ENCODE measurements at regions not wholly inside any gene's neighbourhood (a gene's known extent, or its start where the extent isn't known, plus 50 kb on each side); places are given as distances from the start of the nearest gene placed in this dataset.

DNA sequence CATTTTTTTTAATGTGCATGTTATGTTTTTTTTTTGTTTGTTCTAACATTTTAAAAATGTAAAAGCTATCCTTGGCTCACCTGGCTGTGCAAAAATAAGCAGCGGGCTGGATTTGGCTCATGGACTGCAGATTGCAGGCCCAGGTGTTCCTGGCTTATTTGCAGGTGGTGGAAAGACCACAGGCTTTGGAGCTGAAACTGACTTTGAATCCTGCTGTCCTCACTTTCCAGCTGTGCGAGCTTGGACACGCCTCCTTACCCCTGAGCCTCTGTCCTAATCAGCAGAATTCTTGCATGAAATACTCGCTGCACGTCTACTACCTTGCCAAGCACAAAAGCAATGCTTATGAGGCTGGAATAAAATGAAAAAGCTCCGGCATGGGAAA, 188.7 kb upstream of the TPM1 start:
- WGBS: 83% methylated on average over 6 of the region's 6 CpGs
- no peaks in the 10 kb centered on the region for H3K36me3 ChIP-seq (ENCODE audit: control insufficient read depth in 4 of 4, insufficient read depth in 3 of 4, low read depth in 1 of 4, low read length in 3 of 4)
- H3K9ac ChIP-seq (ENCODE audit: low read depth in 1 of 2, low read length in 2 of 2): no peak overlapping the region
- peaks cover 6 to 19% (median 9%) of the 10 kb centered on the region in 4 donors for H3K4me1 ChIP-seq (ENCODE audit: control insufficient read depth in 4 of 4, insufficient read depth in 4 of 4, low read length in 3 of 4)
- no peaks in the 10 kb centered on the region for H3K27me3 ChIP-seq (ENCODE audit: control insufficient read depth in 4 of 4, insufficient read depth in 4 of 4, low read length in 3 of 4)
- DNase-seq (ENCODE audit: low spot score): no peak
- peak overlapping the region; percentile 53 to 85 for H3K27ac ChIP-seq (ENCODE audit: low read depth in 1 of 2, low read length in 2 of 2)
- TF ChIP-seq RXRA (IDR thresholded peaks at IDR 0.05): no peak
- no peak for TF ChIP-seq EGR1 (IDR thresholded peaks at IDR 0.05; ENCODE audit: low read depth in 2 of 2)
- no peaks in the 10 kb centered on the region for H3K9me3 ChIP-seq (ENCODE audit: control insufficient read depth in 4 of 4, low read length in 3 of 4)
- no peak overlapping the region for H3K4me3 ChIP-seq (ENCODE audit: low read depth in 1 of 3, low read length in 3 of 3)

DNA sequence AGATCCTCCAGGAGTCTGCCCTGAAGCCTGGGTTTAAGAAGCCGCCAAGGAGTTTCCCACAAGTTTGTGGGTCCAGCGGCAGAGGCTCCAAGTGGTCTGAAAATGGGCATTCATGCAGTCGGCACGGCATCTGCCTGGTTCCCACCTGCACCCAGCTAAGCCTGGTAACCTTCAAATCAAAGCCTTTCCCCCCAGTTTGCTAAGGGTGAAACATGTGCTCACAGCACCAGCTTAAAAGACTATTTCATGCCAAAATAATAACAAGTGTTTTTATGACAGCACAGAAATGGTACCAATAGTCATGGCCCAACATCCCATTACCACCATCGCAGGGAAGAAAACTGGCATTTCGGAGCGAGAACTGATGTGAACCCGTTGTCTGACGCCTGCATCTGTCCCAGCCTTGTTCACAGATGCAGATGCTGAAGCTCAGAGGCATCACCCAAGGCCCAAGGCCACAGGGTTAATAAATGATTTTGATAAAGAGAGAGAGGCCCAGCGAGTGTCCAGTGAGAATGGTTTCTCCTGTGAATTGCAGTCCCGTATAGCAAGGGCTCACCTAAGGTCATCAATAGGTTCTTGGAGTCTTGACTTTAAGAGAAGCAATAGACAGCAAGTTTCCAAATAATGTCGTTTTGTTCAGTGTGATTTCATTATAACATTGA, 188.0 kb upstream of the TPM1 start:
- H3K4me3 ChIP-seq (ENCODE audit: low read depth in 1 of 3, low read length in 3 of 3): no peak overlapping the region
- no peak for DNase-seq (ENCODE audit: low spot score)
- no peaks in the 10 kb centered on the region for H3K9me3 ChIP-seq (ENCODE audit: control insufficient read depth in 4 of 4, low read length in 3 of 4)
- TF ChIP-seq, protein P1, sequence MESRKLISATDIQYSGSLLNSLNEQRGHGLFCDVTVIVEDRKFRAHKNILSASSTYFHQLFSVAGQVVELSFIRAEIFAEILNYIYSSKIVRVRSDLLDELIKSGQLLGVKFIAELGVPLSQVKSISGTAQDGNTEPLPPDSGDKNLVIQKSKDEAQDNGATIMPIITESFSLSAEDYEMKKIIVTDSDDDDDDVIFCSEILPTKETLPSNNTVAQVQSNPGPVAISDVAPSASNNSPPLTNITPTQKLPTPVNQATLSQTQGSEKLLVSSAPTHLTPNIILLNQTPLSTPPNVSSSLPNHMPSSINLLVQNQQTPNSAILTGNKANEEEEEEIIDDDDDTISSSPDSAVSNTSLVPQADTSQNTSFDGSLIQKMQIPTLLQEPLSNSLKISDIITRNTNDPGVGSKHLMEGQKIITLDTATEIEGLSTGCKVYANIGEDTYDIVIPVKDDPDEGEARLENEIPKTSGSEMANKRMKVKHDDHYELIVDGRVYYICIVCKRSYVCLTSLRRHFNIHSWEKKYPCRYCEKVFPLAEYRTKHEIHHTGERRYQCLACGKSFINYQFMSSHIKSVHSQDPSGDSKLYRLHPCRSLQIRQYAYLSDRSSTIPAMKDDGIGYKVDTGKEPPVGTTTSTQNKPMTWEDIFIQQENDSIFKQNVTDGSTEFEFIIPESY (IDR thresholded peaks at IDR 0.05): no peak
- TF ChIP-seq, protein P2, sequence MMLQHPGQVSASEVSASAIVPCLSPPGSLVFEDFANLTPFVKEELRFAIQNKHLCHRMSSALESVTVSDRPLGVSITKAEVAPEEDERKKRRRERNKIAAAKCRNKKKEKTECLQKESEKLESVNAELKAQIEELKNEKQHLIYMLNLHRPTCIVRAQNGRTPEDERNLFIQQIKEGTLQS (IDR thresholded peaks at IDR 0.05): no peak
- no peak for TF ChIP-seq HNF4G (IDR thresholded peaks at IDR 0.05)
- no peak for TF ChIP-seq YY1 (IDR thresholded peaks at IDR 0.05)
- TF ChIP-seq EGR1 (IDR thresholded peaks at IDR 0.05; ENCODE audit: low read depth in 2 of 2): no peak
- TF ChIP-seq GABPA (IDR thresholded peaks at IDR 0.05 in 1 of 2, conservative IDR thresholded peaks at IDR 0.05 in 1 of 2): no peak
- no peak for TF ChIP-seq RXRA (IDR thresholded peaks at IDR 0.05)
- no peak for TF ChIP-seq RAD21 (IDR thresholded peaks at IDR 0.05)
- TF ChIP-seq SP1 (IDR thresholded peaks at IDR 0.05): no peak
- no peak for TF ChIP-seq NR2F2 (IDR thresholded peaks at IDR 0.05)
- TF ChIP-seq, protein P3, sequence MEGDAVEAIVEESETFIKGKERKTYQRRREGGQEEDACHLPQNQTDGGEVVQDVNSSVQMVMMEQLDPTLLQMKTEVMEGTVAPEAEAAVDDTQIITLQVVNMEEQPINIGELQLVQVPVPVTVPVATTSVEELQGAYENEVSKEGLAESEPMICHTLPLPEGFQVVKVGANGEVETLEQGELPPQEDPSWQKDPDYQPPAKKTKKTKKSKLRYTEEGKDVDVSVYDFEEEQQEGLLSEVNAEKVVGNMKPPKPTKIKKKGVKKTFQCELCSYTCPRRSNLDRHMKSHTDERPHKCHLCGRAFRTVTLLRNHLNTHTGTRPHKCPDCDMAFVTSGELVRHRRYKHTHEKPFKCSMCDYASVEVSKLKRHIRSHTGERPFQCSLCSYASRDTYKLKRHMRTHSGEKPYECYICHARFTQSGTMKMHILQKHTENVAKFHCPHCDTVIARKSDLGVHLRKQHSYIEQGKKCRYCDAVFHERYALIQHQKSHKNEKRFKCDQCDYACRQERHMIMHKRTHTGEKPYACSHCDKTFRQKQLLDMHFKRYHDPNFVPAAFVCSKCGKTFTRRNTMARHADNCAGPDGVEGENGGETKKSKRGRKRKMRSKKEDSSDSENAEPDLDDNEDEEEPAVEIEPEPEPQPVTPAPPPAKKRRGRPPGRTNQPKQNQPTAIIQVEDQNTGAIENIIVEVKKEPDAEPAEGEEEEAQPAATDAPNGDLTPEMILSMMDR (IDR thresholded peaks at IDR 0.05; ENCODE audit: low read depth, low read length, missing input control): no peak
- no peak for TF ChIP-seq FOXA1 (IDR thresholded peaks at IDR 0.05)
- TF ChIP-seq, protein P4, sequence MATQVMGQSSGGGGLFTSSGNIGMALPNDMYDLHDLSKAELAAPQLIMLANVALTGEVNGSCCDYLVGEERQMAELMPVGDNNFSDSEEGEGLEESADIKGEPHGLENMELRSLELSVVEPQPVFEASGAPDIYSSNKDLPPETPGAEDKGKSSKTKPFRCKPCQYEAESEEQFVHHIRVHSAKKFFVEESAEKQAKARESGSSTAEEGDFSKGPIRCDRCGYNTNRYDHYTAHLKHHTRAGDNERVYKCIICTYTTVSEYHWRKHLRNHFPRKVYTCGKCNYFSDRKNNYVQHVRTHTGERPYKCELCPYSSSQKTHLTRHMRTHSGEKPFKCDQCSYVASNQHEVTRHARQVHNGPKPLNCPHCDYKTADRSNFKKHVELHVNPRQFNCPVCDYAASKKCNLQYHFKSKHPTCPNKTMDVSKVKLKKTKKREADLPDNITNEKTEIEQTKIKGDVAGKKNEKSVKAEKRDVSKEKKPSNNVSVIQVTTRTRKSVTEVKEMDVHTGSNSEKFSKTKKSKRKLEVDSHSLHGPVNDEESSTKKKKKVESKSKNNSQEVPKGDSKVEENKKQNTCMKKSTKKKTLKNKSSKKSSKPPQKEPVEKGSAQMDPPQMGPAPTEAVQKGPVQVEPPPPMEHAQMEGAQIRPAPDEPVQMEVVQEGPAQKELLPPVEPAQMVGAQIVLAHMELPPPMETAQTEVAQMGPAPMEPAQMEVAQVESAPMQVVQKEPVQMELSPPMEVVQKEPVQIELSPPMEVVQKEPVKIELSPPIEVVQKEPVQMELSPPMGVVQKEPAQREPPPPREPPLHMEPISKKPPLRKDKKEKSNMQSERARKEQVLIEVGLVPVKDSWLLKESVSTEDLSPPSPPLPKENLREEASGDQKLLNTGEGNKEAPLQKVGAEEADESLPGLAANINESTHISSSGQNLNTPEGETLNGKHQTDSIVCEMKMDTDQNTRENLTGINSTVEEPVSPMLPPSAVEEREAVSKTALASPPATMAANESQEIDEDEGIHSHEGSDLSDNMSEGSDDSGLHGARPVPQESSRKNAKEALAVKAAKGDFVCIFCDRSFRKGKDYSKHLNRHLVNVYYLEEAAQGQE (IDR thresholded peaks at IDR 0.05): no peak
- TF ChIP-seq JUND (IDR thresholded peaks at IDR 0.05): no peak
- TF ChIP-seq TAF1 (conservative IDR thresholded peaks at IDR 0.05): no peak
- TF ChIP-seq, protein P5, sequence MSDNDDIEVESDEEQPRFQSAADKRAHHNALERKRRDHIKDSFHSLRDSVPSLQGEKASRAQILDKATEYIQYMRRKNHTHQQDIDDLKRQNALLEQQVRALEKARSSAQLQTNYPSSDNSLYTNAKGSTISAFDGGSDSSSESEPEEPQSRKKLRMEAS (IDR thresholded peaks at IDR 0.05): no peak
- TF ChIP-seq FOXA2 (IDR thresholded peaks at IDR 0.05): no peak
- no peak overlapping the region for H3K9ac ChIP-seq (ENCODE audit: low read depth in 1 of 2, low read length in 2 of 2)
- H3K27me3 ChIP-seq (ENCODE audit: control insufficient read depth in 4 of 4, insufficient read depth in 4 of 4, low read length in 3 of 4): no peaks in the 10 kb centered on the region
- no peak overlapping the region for H3K27ac ChIP-seq (ENCODE audit: low read depth in 1 of 2, low read length in 2 of 2)
- WGBS: 95% methylated on average over 12 of the region's 12 CpGs
- H3K4me1 ChIP-seq (ENCODE audit: control insufficient read depth in 4 of 4, insufficient read depth in 4 of 4, low read length in 3 of 4): peaks cover 6 to 12% (median 9%) of the 10 kb centered on the region in 4 donors
- H3K36me3 ChIP-seq (ENCODE audit: control insufficient read depth in 4 of 4, insufficient read depth in 3 of 4, low read depth in 1 of 4, low read length in 3 of 4): no peaks in the 10 kb centered on the region

Data from liver (tissue), 8 donors.